HEK293 (cell line): ENCODE measurements at regions not wholly inside any gene's neighbourhood (a gene's known extent, or its start where the extent isn't known, plus 50 kb on each side); places are given as distances from the start of the nearest gene placed in this dataset.

Experiments
- CTCF ChIA-PET: fragments of 350-600 bp; formaldehyde crosslinking; extraction: SDS; loops from one replicate; lab custom pipeline; 2021; ENCODE audit warnings: antibody characterized with exemption; lab: Yijun Ruan, JAX
- POLR2A ChIA-PET: fragments of 300-600 bp; formaldehyde crosslinking; extraction: SDS; loops from one replicate; lab custom pipeline; 2020; ENCODE audit warnings: antibody characterized with exemption, inconsistent platforms; lab: Yijun Ruan, JAX
- H3K27ac ChIP-seq: fragments of 200-500 bp; sonication (Bioruptor generic); 2 replicates; pipeline ENCODE4 v1.5.1; 2014; ENCODE audit warnings: low read depth, low read length, control low read depth, inconsistent platforms; ENCODE audit errors: extremely low read depth
- H3K36me3 ChIP-seq, 2 experiments: fragments of 200-500 bp in 1 of 2; sonication (Bioruptor generic) in 1 of 2; 1 replicate in 1 of 2; 2 replicates in 1 of 2; pipeline ENCODE4 v1.5.1; 2014 to 2017; ENCODE audit warnings: inconsistent platforms in 2 of 2, low read length in 2 of 2; ENCODE audit not compliant: control insufficient read depth in 2 of 2, insufficient read depth in 1 of 2
- H3K4me1 ChIP-seq: fragments of 200-500 bp; sonication (Bioruptor generic); 2 replicates; pipeline ENCODE4 v1.5.1; 2014; ENCODE audit warnings: mild to moderate bottlenecking, low read length, inconsistent platforms; ENCODE audit not compliant: control insufficient read depth, insufficient read depth
- H3K4me3 ChIP-seq: 2 replicates; pipeline ENCODE4 v1.5.1; 2011; ENCODE audit warnings: low read depth, mild to moderate bottlenecking, control low read depth, low read length, moderate library complexity
- H3K9me3 ChIP-seq: fragments of 200-500 bp; sonication (Bioruptor generic); 2 replicates; pipeline ENCODE4 v1.5.1; 2014; ENCODE audit warnings: low read depth, low read length, inconsistent platforms; ENCODE audit not compliant: control insufficient read depth, insufficient read depth
- BCL11A ChIP-seq: fragments of 450-650 bp; formaldehyde crosslinking; IDR thresholded peaks from 2 replicates; pipeline ENCODE4 v1.5.1; 2016; ENCODE audit warnings: low read depth, missing biosample characterization, missing genetic modification characterization
- IKZF3 ChIP-seq: fragments of 450-650 bp; IDR thresholded peaks from 2 replicates; pipeline ENCODE4 v1.5.0; 2018; ENCODE audit warnings: missing biosample characterization, mild to moderate bottlenecking, missing genetic modification characterization, moderate library complexity
- KLF10 ChIP-seq: fragments of 450-650 bp; IDR thresholded peaks from 2 replicates; pipeline ENCODE4 v1.5.1; 2018; ENCODE audit warnings: missing biosample characterization, mild to moderate bottlenecking, missing genetic modification characterization
- YY1 ChIP-seq: fragments of 450-650 bp; formaldehyde crosslinking; IDR thresholded peaks from 2 replicates; pipeline ENCODE4 v1.5.1; 2018; ENCODE audit warnings: missing biosample characterization, missing genetic modification characterization
- ZBTB48 ChIP-seq: fragments of 450-650 bp; formaldehyde crosslinking; IDR thresholded peaks from 2 replicates; pipeline ENCODE4 v1.5.1; 2016; ENCODE audit warnings: missing biosample characterization, missing genetic modification characterization
- ZIC2 ChIP-seq: fragments of 450-650 bp; formaldehyde crosslinking; IDR thresholded peaks from 2 replicates; pipeline ENCODE4 v1.5.1; 2016; ENCODE audit warnings: missing biosample characterization, missing genetic modification characterization
- ZNF221 ChIP-seq: fragments of 450-650 bp; formaldehyde crosslinking; IDR thresholded peaks from 2 replicates; pipeline ENCODE4 v1.5.1; 2017; ENCODE audit warnings: missing biosample characterization, missing genetic modification characterization, borderline replicate concordance
- ZNF558 ChIP-seq: fragments of 450-650 bp; formaldehyde crosslinking; IDR thresholded peaks from 2 replicates; pipeline ENCODE4 v1.5.1; 2016; ENCODE audit warnings: missing biosample characterization, missing genetic modification characterization

DNA sequence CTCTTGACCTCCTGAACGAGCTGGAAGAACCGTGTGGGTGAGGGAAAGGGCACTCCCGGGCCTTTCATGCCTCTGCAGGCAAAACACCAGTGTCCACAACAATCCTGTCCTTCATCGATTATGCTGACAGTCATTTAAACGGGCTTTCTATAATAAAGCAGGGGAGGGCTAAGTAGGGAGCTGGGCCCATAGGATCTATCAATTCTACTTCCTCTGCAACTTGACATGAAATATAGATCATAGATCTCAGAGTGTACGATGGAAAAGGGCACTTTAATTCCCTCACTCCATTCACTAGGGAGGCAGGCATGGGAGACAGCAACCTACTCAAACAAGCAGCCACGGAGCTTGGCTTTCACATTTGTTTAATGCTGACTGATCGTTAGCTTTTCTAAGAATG, 55.8 kb upstream of the WASF3 start:
- CTCF ChIA-PET, result interaction anchor here (0.7 to 1.9 kb wide), 3 partner anchors 191 to 317 kb away, joined by 4 to 5 read pairs (median 5); no protein-coding TSS in a partner anchor
- POLR2A ChIA-PET, result no interaction called here

DNA sequence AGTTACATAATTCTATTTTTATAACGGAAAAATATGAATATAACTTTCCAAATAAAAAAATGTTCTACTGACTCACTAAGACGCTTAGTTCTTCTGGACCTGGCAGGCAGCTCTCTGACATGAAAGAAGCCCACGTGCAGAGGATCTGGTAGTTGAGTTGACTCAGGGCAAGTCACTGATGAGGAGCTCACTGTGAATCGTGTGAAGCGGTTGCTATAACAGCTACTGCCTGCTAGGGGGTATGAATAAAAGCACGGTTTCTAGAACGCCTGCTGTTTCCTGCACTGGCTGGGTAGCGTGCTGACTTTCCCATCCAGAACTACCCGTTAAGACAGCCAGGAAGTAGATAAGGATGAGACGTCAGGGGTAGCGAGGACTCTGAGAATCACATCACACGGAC, 54.7 kb upstream of the WASF3 start:
- H3K36me3 ChIP-seq, result no peaks in the 10 kb centered on the region
- no peak for TF ChIP-seq ZNF558 (tag by site-specific recombination)
- no peak for TF ChIP-seq ZBTB48 (tag by site-specific recombination)
- TF ChIP-seq ZIC2, result peak; percentile 61
- no peak for TF ChIP-seq KLF10 (tag by site-specific recombination)
- ChIA-PET POLR2A (no interaction called here), CTCF (interaction anchor here (1.0 kb wide), 1 partner anchor 196 kb away, joined by 3 read pairs; no protein-coding TSS in a partner anchor)
- H3K4me1 ChIP-seq, result no peaks in the 10 kb centered on the region
- H3K4me3 ChIP-seq, result no peak overlapping the region
- H3K9me3 ChIP-seq, result no peaks in the 10 kb centered on the region
- no peak overlapping the region for H3K27ac ChIP-seq

More for the DNA sequence above, 55.8 kb upstream of the WASF3 start:
- Histone ChIP-seq H3K9me3 (no peaks in the 10 kb centered on the region), H3K27ac (no peak overlapping the region), H3K4me1 (no peaks in the 10 kb centered on the region), H3K4me3 (no peak overlapping the region), H3K36me3 (no peaks in the 10 kb centered on the region)
- TF ChIP-seq IKZF3 (tag by site-specific recombination) (no peak), ZNF221 (tag by site-specific recombination) (no peak), BCL11A (tag by site-specific recombination) (no peak)

DNA sequence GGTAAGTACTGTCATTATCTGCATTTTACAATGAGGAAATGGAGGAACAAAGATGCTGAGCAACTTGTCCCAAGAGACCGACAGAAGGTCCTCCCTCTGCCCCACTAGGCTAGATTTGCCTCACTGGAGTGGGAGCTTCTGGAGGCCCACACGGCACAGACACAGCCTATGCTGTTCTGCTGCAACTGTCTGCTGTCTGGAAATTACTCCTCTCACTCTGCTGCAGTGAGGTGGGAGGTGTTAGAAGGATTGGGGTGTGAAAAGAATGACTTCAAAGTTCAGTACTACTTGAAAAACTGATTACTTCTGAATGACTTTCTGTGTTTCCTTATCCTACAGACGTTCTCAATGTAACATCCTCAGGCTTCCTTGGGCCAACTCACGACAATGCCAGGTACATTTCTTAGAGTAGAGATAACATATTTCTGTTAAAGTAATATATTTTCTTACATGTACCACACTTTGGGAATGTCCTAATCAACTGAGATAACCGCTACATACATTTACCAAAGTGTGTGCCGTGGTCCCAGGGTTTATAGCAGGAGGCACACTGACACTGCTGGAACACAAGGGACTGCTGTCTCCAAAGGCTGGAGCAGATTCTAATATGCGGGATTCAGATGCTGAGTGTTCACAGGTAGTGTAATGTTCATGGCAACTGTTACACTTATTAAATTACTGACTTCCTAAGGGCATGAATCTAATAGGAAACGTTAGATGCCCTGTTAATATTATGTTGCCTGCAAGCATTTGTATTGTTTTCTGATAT, 53.5 kb upstream of the WASF3 start:
- Histone ChIP-seq H3K4me3 (no peak overlapping the region), H3K36me3 (no peaks in the 10 kb centered on the region), H3K4me1 (no peaks in the 10 kb centered on the region), H3K9me3 (no peaks in the 10 kb centered on the region), H3K27ac (no peak overlapping the region)
- POLR2A ChIA-PET, result no interaction called here
- CTCF ChIA-PET, result interaction anchor here (0.7 kb wide), 1 partner anchor 405 kb away, joined by 4 read pairs; no protein-coding TSS in a partner anchor
- no peak for TF ChIP-seq YY1 (tag by site-specific recombination)
